ENCODE measurements at regions not wholly inside any gene's neighbourhood (a gene's known extent, or its start where the extent isn't known, plus 50 kb on each side); places are given as distances from the start of the nearest gene placed in this dataset.

DNA sequence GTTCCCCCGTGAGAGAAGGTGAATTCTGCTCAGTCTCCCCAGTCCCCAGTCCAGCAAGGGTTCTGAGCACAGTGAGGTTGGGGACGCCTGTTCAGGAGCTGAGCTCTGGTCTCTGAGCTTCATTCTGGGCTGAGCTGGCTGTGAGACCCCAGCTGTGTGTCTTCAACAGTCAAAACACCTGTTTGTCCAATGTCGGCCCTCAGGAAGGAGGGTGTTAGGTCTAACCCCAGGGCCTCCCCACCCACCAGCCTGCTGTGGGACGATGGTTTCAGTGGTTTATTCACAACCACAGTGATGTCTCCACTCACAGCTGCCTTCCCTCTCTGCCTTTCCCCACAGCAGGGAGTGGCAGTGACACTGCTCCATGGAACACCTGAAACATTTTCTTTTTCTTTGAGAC lies 1282.9 kb downstream of the TBC1D22A start:
- no peak for DNase-seq

DNA sequence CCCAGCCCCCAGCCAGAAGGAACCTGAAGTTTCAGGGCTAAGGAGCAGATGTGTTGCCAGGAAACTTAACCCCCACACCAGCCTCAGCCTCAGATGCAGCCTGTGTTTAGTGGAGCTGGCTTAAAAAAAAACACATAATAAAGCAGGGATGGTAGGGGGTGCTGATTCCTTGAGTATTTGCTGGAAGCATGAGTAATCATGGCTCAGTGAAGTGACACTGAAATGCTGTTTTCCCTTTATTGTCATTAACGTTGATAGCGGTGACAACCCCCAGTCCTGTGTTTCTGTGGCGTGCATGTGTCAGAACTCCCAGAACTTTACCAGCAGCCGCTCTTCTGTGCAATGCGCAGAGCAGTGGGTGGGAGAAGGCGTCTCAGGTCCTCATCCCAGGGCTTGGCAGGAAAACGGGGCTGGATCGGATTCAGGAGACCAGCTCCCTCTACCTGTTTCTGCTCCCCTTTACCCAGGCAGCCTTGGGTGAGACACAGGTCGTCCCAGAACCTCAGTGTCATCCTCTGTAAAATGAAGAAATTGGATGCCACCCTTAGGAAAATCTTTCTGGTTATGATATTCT lies 1282.1 kb downstream of the TBC1D22A start:
- DNase-seq = no peak

DNA sequence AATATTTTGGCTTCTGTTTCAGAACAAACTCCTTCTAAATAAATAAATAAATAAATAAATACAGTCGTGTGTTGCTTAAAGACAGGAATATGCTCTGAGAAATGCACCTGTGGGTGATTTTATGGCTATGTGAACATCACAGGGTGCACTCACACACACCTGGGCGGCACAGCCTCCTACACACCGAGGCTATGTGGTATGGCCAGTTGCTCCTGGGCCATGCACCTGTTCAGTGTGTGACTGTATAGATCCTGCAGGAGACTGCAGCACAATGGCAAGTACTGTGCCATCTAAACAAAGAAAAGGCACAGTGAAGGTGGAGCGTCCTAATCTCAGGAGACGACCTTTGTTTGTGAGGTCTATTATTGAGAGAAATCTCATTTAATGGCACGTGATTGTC lies 1281.1 kb downstream of the TBC1D22A start:
- no peak for DNase-seq

GRCh38 chr22:48042621-48043395 lies 1280.4 kb downstream of the TBC1D22A start:
- DNase-seq = no peak

GRCh38 chr22:48039326-48039725 lies 1276.9 kb downstream of the TBC1D22A start:
- DNase-seq = no peak

DNA sequence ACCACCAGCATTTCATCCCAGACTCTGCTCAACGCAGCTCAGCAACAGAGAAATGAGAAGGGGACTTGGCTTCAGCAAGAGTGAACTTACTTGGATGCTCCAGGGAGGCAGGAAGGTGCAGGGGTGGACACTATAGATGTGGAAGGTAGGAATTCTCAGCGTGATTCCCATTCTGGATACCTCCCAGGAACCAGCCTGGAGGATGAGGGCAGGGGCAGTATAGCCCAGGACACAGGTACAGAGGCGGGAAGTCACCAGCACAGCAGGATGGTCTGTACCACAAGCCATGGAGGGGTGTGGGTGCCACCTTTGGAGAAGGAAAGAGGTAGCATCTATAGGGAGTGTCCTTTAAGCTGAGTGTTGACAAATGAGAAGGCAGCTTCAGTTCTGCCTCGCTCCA lies 1275.2 kb downstream of the TBC1D22A start:
- DNase-seq = no peak

- DNase-seq = no peak
Observed at GRCh38 chr22:48035897-48036296, 1273.4 kb downstream of the TBC1D22A start.

DNA sequence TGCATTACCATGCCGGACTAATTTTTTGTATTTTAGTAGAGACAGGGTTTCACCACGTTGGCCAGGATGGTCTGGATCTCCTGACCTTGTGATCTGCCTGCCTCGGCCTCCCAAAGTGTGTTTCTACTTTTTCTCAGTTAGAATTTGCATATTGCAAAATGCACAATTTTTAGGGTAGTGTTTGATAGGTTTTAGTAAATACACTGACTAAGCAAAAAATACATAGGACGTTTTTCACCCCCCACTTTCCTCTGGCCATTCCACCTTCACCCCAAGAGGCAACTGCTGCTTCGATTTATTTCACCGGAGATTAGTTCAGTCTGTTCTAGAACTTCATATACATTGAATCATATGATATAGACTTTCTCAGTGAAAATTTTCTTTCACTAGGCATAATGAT lies 1269.1 kb downstream of the TBC1D22A start:
- DNase-seq = no peak

DNA sequence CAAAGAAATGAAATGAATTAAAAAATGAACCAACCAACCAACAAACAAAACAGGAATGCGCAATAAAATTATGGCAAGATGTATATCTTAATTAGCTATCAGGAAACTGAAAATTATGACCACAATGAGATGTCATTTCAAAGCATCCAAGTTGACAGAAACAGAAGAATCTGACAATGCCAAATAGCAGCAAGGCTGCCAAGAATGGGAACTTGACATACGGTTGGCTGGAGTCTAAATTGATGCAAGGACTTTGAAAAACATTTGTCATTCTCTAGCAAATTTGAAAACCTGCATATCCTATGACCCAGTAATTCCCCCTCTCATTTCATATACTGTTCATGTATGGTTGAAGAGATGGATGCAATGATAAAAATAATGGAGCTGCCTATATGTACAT lies 1262.6 kb downstream of the TBC1D22A start:
- DNase-seq = no peak

- no peak for DNase-seq
Observed at GRCh38 chr22:48021991-48022401, 1259.5 kb downstream of the TBC1D22A start.

DNA sequence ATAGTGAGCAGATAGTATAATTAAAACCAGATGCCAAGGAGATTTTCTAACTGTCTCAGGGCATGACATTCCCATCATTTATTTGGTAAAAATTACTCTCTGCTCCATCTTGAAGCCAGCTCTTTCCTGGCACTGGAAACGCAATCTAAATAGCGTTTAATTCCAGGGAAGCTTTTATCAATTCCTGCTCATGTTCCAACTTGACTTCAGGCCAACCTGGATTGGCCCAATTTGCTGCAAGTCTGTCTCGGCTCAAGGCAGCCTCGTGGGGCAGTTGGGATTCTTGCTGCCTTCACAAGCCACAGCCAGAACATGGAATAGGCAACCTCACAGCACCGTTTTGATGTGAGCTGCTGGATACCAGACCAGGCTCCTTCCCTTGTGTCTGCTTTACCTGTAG lies 1255.9 kb downstream of the TBC1D22A start:
- no peak for DNase-seq

GRCh38 chr22:48015701-48016100 lies 1253.3 kb downstream of the TBC1D22A start:
- DNase-seq = no peak

DNA sequence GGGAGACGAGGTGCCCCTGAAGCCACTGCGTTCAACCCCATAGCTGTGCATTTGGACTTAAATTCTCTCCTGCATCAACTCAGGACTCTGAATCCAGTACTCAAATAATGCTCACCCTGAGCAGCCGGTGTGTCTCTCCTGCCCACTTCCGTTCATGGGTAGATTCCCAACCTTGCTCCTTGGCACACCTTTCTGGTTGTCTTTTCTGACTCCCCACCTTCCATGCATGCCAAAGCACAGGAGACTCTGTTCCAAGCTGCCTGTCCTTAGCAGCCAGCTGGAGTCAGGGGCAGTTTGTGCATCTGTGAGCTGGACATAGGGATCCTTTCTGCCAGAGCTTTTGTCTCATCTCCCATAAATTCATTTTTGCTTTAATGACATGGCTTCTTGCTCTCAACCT lies 1242.5 kb downstream of the TBC1D22A start:
- DNase-seq = no peak

- DNase-seq = no peak
Observed at GRCh38 chr22:48004038-48004437, 1241.6 kb downstream of the TBC1D22A start.

DNA sequence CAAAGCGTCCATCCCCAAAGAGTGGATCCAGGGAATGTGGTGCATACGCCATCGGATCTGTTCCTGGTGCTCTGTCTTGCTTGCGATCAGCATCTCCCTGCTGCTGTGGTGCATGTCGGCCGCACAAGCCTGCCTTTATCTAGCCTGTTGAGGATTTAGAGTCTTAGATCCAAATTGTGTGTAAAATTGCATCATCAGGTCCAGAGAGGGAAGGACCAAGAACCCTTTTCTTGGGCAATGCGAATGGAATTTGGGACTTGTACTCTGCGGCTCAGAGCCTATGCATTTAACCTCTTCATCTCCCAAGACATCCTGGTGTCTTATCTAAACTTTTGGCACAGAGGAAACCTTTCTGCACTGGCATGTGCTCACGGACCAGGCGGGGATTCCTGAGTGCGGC lies 1238.7 kb downstream of the TBC1D22A start:
- DNase-seq = no peak

GRCh38 chr22:47997612-47998011 lies 1235.2 kb downstream of the TBC1D22A start:
- no peak for DNase-seq

DNA sequence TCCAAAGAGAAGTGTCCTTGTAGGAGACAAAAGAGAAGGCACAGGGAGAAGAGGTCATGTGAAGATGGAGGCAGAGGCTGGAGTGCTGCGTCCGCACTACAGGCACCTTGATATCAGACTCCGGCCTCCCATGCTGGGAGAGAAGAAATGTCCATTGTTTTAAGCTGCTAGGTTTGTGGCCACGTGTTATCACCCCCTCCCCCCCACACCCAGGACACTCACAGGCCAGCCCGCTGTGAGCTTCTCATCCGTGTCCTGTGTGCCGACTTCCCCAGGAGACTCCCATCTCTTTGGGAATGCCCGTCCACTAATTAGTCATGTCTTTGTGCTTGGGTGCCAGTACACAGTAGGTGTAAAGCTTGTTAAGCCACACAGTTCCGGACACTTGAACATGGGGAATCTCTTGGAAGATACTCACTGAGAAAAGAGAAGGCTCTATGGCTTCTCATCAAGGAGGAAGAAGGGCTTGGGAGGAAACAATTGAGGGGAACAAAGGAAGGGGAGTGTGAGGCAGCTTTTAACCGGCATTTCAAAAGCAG lies 1234.7 kb downstream of the TBC1D22A start:
- DNase-seq = no peak

GRCh38 chr22:47996446-47996857 lies 1234.0 kb downstream of the TBC1D22A start:
- no peak for DNase-seq

- no peak for DNase-seq
Observed at GRCh38 chr22:47995718-47996117, 1233.3 kb downstream of the TBC1D22A start.

GRCh38 chr22:47995264-47995627 lies 1232.8 kb downstream of the TBC1D22A start:
- no peak for DNase-seq

DNA sequence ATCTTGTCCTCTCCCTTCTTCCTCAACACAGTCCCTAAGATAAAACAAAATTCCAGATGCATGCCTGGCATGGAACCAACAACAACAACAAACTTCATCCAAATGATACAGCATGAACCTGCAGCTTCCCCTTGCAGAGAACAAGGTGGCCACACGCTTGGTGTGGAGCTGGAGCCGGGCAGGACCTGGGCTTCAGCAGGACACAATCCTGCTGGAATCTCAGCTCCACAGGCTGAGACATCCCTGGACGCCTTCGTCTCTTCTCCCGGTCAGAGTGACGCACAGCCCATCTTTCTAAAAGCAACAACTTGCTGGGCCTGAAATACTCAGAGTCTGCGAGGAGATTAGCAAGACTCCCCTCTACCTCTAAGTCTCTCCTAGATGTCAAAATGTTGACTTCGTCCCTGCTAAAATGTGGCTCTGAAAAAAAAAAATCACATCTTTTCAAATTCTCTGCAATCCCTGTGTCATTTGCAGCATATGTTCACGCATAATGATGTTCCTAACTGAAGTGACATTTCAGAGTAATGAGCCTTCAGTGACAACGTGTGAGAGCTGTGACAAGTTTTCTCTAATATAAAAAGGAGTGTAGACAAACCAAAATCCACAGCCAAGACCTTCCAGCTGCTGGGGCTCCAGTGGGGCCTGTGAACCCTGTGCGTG lies 1232.3 kb downstream of the TBC1D22A start:
- no peak for DNase-seq

GRCh38 chr22:47994045-47994444 lies 1231.6 kb downstream of the TBC1D22A start:
- no peak for DNase-seq

DNA sequence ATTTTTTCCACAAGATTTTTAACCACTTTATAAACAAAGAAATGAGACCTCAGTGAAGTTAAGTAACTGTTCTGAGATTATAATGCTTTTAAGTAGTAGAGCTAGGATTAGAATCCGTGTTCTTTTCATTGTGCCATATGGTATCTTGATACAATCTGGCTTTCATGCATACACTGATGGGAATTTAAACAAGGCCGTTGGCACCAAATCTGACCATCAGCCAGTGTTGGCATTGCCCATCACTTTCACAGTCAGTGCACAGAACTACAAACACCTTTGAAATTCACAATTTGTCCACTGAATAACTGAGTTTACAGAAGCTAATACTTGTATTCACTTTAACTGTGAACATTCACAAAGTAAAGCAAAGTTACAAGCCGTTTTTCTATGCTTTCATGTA lies 1228.0 kb downstream of the TBC1D22A start:
- no peak for DNase-seq

- DNase-seq = no peak
Observed at GRCh38 chr22:47987885-47988515, 1225.5 kb downstream of the TBC1D22A start.

Data from inflammatory macrophage treated with lipopolysaccharide for 4 hours (primary cell).